ENCODE measurements at regions not wholly inside any gene's neighbourhood (a gene's known extent, or its start where the extent isn't known, plus 50 kb on each side); places are given as distances from the start of the nearest gene placed in this dataset.

DNA sequence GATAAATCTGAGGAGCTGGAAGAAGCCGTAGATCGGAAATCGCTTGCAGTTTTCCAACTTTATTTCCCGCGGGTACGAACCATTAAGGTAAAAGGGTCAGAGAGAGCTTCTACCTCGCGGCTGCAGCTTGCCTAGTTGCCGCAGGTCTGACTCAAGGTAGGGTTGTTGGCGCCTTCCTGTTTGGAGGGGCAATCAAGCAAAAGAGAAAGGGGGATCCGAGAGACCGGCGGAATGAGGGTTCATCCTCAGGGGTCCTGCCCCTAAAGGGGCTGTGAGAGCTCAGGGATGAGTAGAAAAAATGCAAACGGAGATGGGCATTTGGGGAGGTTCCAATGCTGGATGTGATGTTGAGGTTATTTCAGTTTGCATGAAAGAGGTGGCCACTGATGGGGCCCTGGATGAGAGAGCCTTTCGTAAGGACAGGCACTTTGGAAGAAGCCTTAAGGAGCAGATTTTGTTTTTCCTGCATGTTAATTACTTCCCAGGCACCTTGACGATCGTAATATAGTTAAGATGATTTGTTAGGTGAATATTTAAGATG is 265.4 kb downstream of the CGGBP1 start:
- Histone ChIP-seq H3K18ac (ENCODE audit: low read depth, low read length) (no peak overlapping the region), H3K79me1 (ENCODE audit: low read depth in 1 of 2, low read length in 2 of 2) (no peaks in the 10 kb centered on the region), H4K20me1 (ENCODE audit: insufficient read depth, low read length) (no peaks in the 10 kb centered on the region), H3K14ac (replicated peaks; ENCODE audit: low read depth, low read length) (no peak overlapping the region), H2BK5ac (ENCODE audit: low read depth, low read length, poor library complexity, severe bottlenecking) (no peak overlapping the region), H3K27me3 (ENCODE audit: control insufficient read depth, insufficient read depth, low read length) (no peaks in the 10 kb centered on the region), H2BK20ac (ENCODE audit: low read depth, low read length) (no peak overlapping the region), H4K91ac (ENCODE audit: insufficient read depth, low read depth, low read length) (no peak overlapping the region), H3K9me1 (ENCODE audit: insufficient read depth, low read length) (no peaks in the 10 kb centered on the region), H4K8ac (ENCODE audit: low read depth in 2 of 2, low read length in 2 of 2) (no peak overlapping the region), H3K56ac (ENCODE audit: extremely low read depth, insufficient read depth, low read length) (no peak overlapping the region), H3K4me2 (ENCODE audit: low read depth, low read length) (no peak overlapping the region), H4K5ac (ENCODE audit: low read depth, low read length) (no peak overlapping the region), H3K9ac (ENCODE audit: low read depth, low read length) (no peak overlapping the region), H3K4me3 (ENCODE audit: insufficient read depth, low read depth, low read length) (no peak overlapping the region), H2AK5ac (ENCODE audit: low read depth, low read length) (no peak overlapping the region), H3K4ac (ENCODE audit: low read depth, low read length) (no peak overlapping the region), H3K9me3 (ENCODE audit: control insufficient read depth, insufficient read depth, low read length) (peaks cover 5% of the 10 kb centered on the region; the same call in 1 of the 2 replicates), H3K27ac (ENCODE audit: insufficient read depth, low read length) (no peak overlapping the region), H2AFZ (replicated peaks; ENCODE audit: low read length, poor library complexity) (no peak overlapping the region), H2BK15ac (ENCODE audit: low read depth, low read length) (no peak overlapping the region), H3K4me1 (ENCODE audit: control insufficient read depth, insufficient read depth, low read length) (no peaks in the 10 kb centered on the region), H3K36me3 (ENCODE audit: control insufficient read depth, insufficient read depth, low read length) (no peaks in the 10 kb centered on the region), H3K23ac (ENCODE audit: low read depth, low read length) (no peak overlapping the region), H2BK120ac (ENCODE audit: low read depth, low read length) (no peak overlapping the region), H2AK9ac (replicated peaks; ENCODE audit: low read depth, low read length, poor library complexity) (no peak overlapping the region)
- ChIA-PET POLR2A (ENCODE audit: unreplicated experiment) (no interaction called here), CTCF (no interaction called here)
- ATAC-seq (ENCODE audit: low read depth): no peak
- WGBS, 2 experiments (ENCODE audit: extremely low coverage in 2 of 2, insufficient read length in 1 of 2): 0% methylated on average over 8 of the region's 17 CpGs; no CpG with 5 or more reads in 1 of the 2 experiments
- TF ChIP-seq MAFK (IDR thresholded peaks at IDR 0.05; ENCODE audit: low read depth, low read length) (no peak), BHLHE40 (IDR thresholded peaks at IDR 0.05; ENCODE audit: low read depth, low read length) (no peak), MAZ (IDR thresholded peaks at IDR 0.05; ENCODE audit: borderline replicate concordance, low read depth, low read length) (no peak), SMC3 (IDR thresholded peaks at IDR 0.05; ENCODE audit: low read depth, low read length) (no peak), POLR2A (IDR thresholded peaks at IDR 0.05; ENCODE audit: low read depth, low read length) (no peak), NFE2L2 (IDR thresholded peaks at IDR 0.05; ENCODE audit: low read depth, low read length) (no peak)
- TF ChIP-seq, protein P1, sequence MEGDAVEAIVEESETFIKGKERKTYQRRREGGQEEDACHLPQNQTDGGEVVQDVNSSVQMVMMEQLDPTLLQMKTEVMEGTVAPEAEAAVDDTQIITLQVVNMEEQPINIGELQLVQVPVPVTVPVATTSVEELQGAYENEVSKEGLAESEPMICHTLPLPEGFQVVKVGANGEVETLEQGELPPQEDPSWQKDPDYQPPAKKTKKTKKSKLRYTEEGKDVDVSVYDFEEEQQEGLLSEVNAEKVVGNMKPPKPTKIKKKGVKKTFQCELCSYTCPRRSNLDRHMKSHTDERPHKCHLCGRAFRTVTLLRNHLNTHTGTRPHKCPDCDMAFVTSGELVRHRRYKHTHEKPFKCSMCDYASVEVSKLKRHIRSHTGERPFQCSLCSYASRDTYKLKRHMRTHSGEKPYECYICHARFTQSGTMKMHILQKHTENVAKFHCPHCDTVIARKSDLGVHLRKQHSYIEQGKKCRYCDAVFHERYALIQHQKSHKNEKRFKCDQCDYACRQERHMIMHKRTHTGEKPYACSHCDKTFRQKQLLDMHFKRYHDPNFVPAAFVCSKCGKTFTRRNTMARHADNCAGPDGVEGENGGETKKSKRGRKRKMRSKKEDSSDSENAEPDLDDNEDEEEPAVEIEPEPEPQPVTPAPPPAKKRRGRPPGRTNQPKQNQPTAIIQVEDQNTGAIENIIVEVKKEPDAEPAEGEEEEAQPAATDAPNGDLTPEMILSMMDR (conservative IDR thresholded peaks at IDR 0.05; ENCODE audit: low read depth, low read length): no peak
- TF ChIP-seq, protein P2, sequence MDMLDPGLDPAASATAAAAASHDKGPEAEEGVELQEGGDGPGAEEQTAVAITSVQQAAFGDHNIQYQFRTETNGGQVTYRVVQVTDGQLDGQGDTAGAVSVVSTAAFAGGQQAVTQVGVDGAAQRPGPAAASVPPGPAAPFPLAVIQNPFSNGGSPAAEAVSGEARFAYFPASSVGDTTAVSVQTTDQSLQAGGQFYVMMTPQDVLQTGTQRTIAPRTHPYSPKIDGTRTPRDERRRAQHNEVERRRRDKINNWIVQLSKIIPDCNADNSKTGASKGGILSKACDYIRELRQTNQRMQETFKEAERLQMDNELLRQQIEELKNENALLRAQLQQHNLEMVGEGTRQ (IDR thresholded peaks at IDR 0.05; ENCODE audit: low read depth, low read length): no peak
- dilution Hi-C loops (cut with HindIII; ENCODE audit: low sequenced_read_pairs, unreplicated experiment): no loop called here
- DNase-seq: no peak
- intact Hi-C loops (cut with micrococcal nuclease): no loop called here
- BruUV-seq (replicated peaks): no TSS peak
- in situ Hi-C loops (cut with MboI; ENCODE audit: low sequenced_read_pairs): no loop called here

All from IMR-90 (cell line).